Tibial artery (tissue), 4 donors: ENCODE measurements at regions not wholly inside any gene's neighbourhood (a gene's known extent, or its start where the extent isn't known, plus 50 kb on each side); places are given as distances from the start of the nearest gene placed in this dataset.

Experiments
- DNase-seq, 2 donors: peaks; one replicate each; pipeline ENCODE4 v3.0.0-alpha.2; 2019
- H3K27ac ChIP-seq, 2 donors: fragments of 200-600 bp; sonication (generic) in 1 of 2; 1 replicate in 1 of 2; 2 replicates in 1 of 2; pipeline ENCODE4 v1.5.1; 2018 to 2019; ENCODE audit warnings: mild to moderate bottlenecking in 1 of 2
- H3K27me3 ChIP-seq, 2 donors: fragments of 200-600 bp; sonication (generic) in 1 of 2; one replicate each; pipeline versions ENCODE4 v1.5.1 to v1.6.0; 2016 to 2019
- H3K36me3 ChIP-seq, 3 donors: fragments of 200-600 bp; sonication (generic) in 2 of 3; one replicate each; pipeline ENCODE4 v1.5.1; 2016 to 2019; ENCODE audit warnings: mild to moderate bottlenecking in 2 of 3
- H3K4me1 ChIP-seq, 4 donors: fragments of 200-600 bp; sonication (generic) in 2 of 4; 1 replicate in 3 of 4; 2 replicates in 1 of 4; pipeline ENCODE4 v1.5.1; 2016 to 2019
- H3K4me3 ChIP-seq, 2 donors: fragments of 200-600 bp; sonication (generic) in 1 of 2; 1 replicate in 1 of 2; 2 replicates in 1 of 2; pipeline ENCODE4 v1.5.1; 2018 to 2019; ENCODE audit warnings: mild to moderate bottlenecking in 2 of 2
- H3K9me3 ChIP-seq, 3 donors: fragments of 200-600 bp; sonication (generic) in 1 of 3; one replicate each; pipeline ENCODE4 v1.5.1; 2016 to 2019
- CTCF ChIP-seq, 2 experiments: fragments of 200-600 bp in 1 of 2; fragments of 450-650 bp in 1 of 2; IDR thresholded peaks; one replicate each; pipeline ENCODE4 v1.5.1; 2017 to 2019; ENCODE audit warnings: antibody characterized with exemption in 2 of 2, mild to moderate bottlenecking in 1 of 2, moderate library complexity in 1 of 2
- intact Hi-C: fragments of 100-400 bp; cut with DNase I; formaldehyde crosslinking; loops from one replicate; pipeline ENCODE4 v1.15.0; 2023; ENCODE audit warnings: low total_unique reads

GRCh38 chr11:20303391-20303965 lies 60.0 kb upstream of the HTATIP2 start:
- intact Hi-C loops, result no loop called here
- Histone ChIP-seq H3K36me3 (no peaks in the 10 kb centered on the region), H3K27ac (no peak overlapping the region), H3K27me3 (no peaks in the 10 kb centered on the region), H3K4me3 (no peak overlapping the region), H3K9me3 (no peaks in the 10 kb centered on the region), H3K4me1 (no peaks in the 10 kb centered on the region)
- TF ChIP-seq CTCF (IDR thresholded peaks at IDR 0.05), result no peak
- no peak for DNase-seq

- Histone ChIP-seq H3K9me3 (no peaks in the 10 kb centered on the region), H3K36me3 (no peaks in the 10 kb centered on the region), H3K4me1 (no peaks in the 10 kb centered on the region), H3K27ac (no peak overlapping the region), H3K4me3 (no peak overlapping the region), H3K27me3 (no peaks in the 10 kb centered on the region)
- intact Hi-C loops, result no loop called here
- no peak for DNase-seq
- no peak for TF ChIP-seq CTCF (IDR thresholded peaks at IDR 0.05)
Measured at GRCh38 chr11:20293992-20294391, 69.5 kb upstream of the HTATIP2 start.

GRCh38 chr11:20293531-20293930 lies 70.0 kb upstream of the HTATIP2 start:
- DNase-seq, result no peak
- intact Hi-C loops, result no loop called here
- H3K4me3 ChIP-seq, result no peak overlapping the region

GRCh38 chr11:20289732-20290131 lies 73.8 kb upstream of the HTATIP2 start:
- Histone ChIP-seq H3K36me3 (no peaks in the 10 kb centered on the region), H3K27ac (no peak overlapping the region), H3K4me1 (no peaks in the 10 kb centered on the region), H3K9me3 (no peaks in the 10 kb centered on the region), H3K27me3 (no peaks in the 10 kb centered on the region), H3K4me3 (no peak overlapping the region)
- no peak for TF ChIP-seq CTCF (IDR thresholded peaks at IDR 0.05)
- no peak for DNase-seq
- intact Hi-C loops, result loop anchor here (10.0 kb wide), 1 partner anchor 1835 kb away; the partner anchor contains the start of gene LDHAL6A

More at GRCh38 chr11:20293531-20293930, 70.0 kb upstream of the HTATIP2 start:
- H3K27me3 ChIP-seq, result no peaks in the 10 kb centered on the region
- H3K9me3 ChIP-seq, result no peaks in the 10 kb centered on the region
- no peaks in the 10 kb centered on the region for H3K36me3 ChIP-seq
- no peaks in the 10 kb centered on the region for H3K4me1 ChIP-seq
- no peak overlapping the region for H3K27ac ChIP-seq
- no peak for TF ChIP-seq CTCF (IDR thresholded peaks at IDR 0.05)

GRCh38 chr11:20283475-20283874 lies 80.0 kb upstream of the HTATIP2 start:
- intact Hi-C loops, result loop anchor here (10.0 kb wide), 1 partner anchor 1829 kb away; the partner anchor contains the start of gene LDHAL6A

More at GRCh38 chr11:20283475-20283874, 80.0 kb upstream of the HTATIP2 start:
- no peak overlapping the region for H3K27ac ChIP-seq
- no peak overlapping the region for H3K4me3 ChIP-seq
- H3K4me1 ChIP-seq, result no peaks in the 10 kb centered on the region
- no peaks in the 10 kb centered on the region for H3K36me3 ChIP-seq
- H3K27me3 ChIP-seq, result no peaks in the 10 kb centered on the region
- H3K9me3 ChIP-seq, result peaks cover 0 to 5% (median 0%) of the 10 kb centered on the region in 3 donors
- DNase-seq, result no peak
- no peak for TF ChIP-seq CTCF (IDR thresholded peaks at IDR 0.05)
